Astrocyte of the cerebellum (primary cell): ENCODE measurements at regions not wholly inside any gene's neighbourhood (a gene's known extent, or its start where the extent isn't known, plus 50 kb on each side); places are given as distances from the start of the nearest gene placed in this dataset.
A peak's percentile ranks its signal among the peaks of the same experiment; 100 is the strongest.

ENCODE experiments used
- DNase-seq: peaks from one replicate; pipeline ENCODE4 v3.0.0-alpha.2; 2011; ENCODE audit warnings: low read depth
- H3K4me3 ChIP-seq: 2 replicates; pipeline ENCODE4 v1.5.1; 2011; ENCODE audit warnings: mild to moderate bottlenecking, low read depth, low read length, moderate library complexity
- in situ Hi-C: cut with HindIII; loops from 2 replicates; pipeline ENCODE4 v1.10.0; 2017; ENCODE audit warnings: low sequenced_read_pairs
- TF ChIP-seq, protein P1 (sequence below): IDR thresholded peaks from 2 replicates; pipeline ENCODE4 v1.5.1; 2012; ENCODE audit warnings: low read length, low read depth, moderate library complexity, mild to moderate bottlenecking; ENCODE audit errors: missing control alignments

DNA sequence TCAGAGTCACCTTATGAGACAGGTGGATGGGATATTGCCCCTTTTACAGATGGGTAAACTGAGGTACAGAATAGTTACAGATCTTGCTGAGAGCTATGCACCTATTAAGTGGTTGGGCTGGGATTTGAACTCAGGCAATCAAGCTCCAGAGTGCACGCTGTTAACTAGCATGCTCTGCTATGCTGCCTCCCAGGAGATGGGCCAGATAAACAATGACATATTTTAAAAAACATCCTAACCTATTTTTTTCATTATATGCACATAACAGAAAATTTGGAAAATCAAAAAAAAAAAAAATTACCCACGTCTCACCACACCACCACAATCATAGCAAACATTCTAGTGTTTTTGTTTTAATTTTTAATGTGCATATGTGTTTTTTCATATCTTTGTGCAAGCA is 123.4 kb upstream of the STC2 start:
- no peak for DNase-seq
- in situ Hi-C loops = no loop called here
- TF ChIP-seq, protein P1, sequence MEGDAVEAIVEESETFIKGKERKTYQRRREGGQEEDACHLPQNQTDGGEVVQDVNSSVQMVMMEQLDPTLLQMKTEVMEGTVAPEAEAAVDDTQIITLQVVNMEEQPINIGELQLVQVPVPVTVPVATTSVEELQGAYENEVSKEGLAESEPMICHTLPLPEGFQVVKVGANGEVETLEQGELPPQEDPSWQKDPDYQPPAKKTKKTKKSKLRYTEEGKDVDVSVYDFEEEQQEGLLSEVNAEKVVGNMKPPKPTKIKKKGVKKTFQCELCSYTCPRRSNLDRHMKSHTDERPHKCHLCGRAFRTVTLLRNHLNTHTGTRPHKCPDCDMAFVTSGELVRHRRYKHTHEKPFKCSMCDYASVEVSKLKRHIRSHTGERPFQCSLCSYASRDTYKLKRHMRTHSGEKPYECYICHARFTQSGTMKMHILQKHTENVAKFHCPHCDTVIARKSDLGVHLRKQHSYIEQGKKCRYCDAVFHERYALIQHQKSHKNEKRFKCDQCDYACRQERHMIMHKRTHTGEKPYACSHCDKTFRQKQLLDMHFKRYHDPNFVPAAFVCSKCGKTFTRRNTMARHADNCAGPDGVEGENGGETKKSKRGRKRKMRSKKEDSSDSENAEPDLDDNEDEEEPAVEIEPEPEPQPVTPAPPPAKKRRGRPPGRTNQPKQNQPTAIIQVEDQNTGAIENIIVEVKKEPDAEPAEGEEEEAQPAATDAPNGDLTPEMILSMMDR = no peak
- H3K4me3 ChIP-seq = no peak overlapping the region

- H3K4me3 ChIP-seq = no peak overlapping the region
- DNase-seq = no peak
- TF ChIP-seq, protein P1 = peak; percentile 43
- in situ Hi-C loops = no loop called here
These were observed 122.8 kb upstream of the STC2 start for GRCh38 chr5:173451031-173451430.

DNA sequence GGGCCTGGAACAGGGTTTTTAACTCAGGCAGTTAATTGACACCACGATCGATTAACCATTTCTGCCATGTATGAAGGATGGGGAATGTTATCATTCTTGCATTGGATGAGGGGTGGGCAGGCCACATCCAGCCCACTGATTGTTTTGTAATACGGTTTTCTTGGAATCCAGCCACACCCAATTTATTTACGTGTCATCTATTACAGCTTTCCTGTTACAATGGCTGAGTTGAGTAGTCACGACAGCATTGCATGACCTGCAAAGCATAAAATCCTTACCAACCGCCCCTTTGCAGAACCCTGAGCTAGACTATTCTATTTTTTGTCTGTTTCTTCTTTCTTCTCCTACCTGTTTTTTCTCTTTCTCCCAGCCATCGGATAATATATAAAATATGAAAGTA is 122.0 kb upstream of the STC2 start:
- DNase-seq = no peak
- in situ Hi-C loops = no loop called here
- TF ChIP-seq, protein P1 = no peak
- H3K4me3 ChIP-seq = no peak overlapping the region

- no peak overlapping the region for H3K4me3 ChIP-seq
- DNase-seq = no peak
- in situ Hi-C loops = no loop called here
- TF ChIP-seq, protein P1 = no peak
These were observed 120.6 kb upstream of the STC2 start for GRCh38 chr5:173448856-173449255.

DNA sequence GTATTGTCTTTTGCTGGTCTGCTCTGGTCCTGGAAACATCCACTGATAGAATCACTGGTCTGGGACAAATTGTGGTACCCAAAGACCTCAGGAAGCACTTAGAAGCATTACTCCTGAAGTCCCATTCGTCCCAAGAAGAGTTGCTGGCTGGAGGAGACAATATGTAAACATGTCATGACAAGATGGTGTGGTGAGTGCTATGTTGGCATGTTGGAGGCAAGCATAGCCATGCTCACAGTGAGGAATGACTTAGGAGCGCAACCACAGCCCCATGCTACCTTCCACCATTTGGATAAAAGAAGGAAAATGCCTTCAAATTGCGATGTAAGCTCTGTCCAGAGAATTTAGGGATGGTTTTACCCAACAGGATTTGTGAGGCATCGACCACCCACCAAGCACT is 115.8 kb upstream of the STC2 start:
- TF ChIP-seq, protein P1 = no peak
- no peak for DNase-seq
- H3K4me3 ChIP-seq = no peak overlapping the region
- in situ Hi-C loops = loop anchor here (5.0 kb wide), 1 partner anchor 62 kb away; no protein-coding TSS in a partner anchor

GRCh38 chr5:173441053-173441628 is 112.9 kb upstream of the STC2 start:
- TF ChIP-seq, protein P1 = no peak
- no peak overlapping the region for H3K4me3 ChIP-seq
- DNase-seq = no peak
- in situ Hi-C loops = loop anchor here (5.0 kb wide), 1 partner anchor 59 kb away; no protein-coding TSS in a partner anchor

GRCh38 chr5:173438951-173439350 is 110.7 kb upstream of the STC2 start:
- DNase-seq = no peak
- H3K4me3 ChIP-seq = no peak overlapping the region
- TF ChIP-seq, protein P1 = no peak
- in situ Hi-C loops = no loop called here
